Thyroid gland (tissue), 4 donors: ENCODE measurements at regions not wholly inside any gene's neighbourhood (a gene's known extent, or its start where the extent isn't known, plus 50 kb on each side); places are given as distances from the start of the nearest gene placed in this dataset.

Experiments used
- DNase-seq, 2 donors: peaks; one replicate each; pipeline ENCODE4 v3.0.0-alpha.2; 2019
- H3K27ac ChIP-seq, 3 donors: fragments of 200-600 bp; sonication (generic); 1 replicate in 2 of 3; 2 replicates in 1 of 3; pipeline ENCODE4 v1.5.1; 2016 to 2019; ENCODE audit warnings: mild to moderate bottlenecking in 1 of 3, moderate library complexity in 1 of 3
- H3K27me3 ChIP-seq: fragments of 200-600 bp; sonication (generic); one replicate; pipeline ENCODE4 v1.5.1; 2019
- H3K36me3 ChIP-seq, 2 donors: fragments of 200-600 bp; sonication (generic); one replicate each; pipeline ENCODE4 v1.5.1; 2016 to 2019
- H3K4me1 ChIP-seq, 2 donors: fragments of 200-600 bp; sonication (generic); one replicate each; pipeline ENCODE4 v1.5.1; 2017 to 2019
- H3K4me3 ChIP-seq, 3 donors: fragments of 200-600 bp; sonication (generic); replicated peaks in 1 of 3; 1 replicate in 2 of 3; 2 replicates in 1 of 3; pipeline ENCODE4 v1.5.1; 2016; ENCODE audit warnings: mild to moderate bottlenecking in 1 of 3
- H3K9me3 ChIP-seq: fragments of 200-600 bp; sonication (generic); one replicate; pipeline ENCODE4 v1.5.1; 2017
- CTCF ChIP-seq, 6 experiments: fragments of 200-600 bp in 3 of 6; fragments of 450-650 bp in 3 of 6; sonication (generic) in 3 of 6; IDR thresholded peaks; one replicate each; pipeline ENCODE4 v1.5.1; 2016 to 2019; ENCODE audit warnings: antibody characterized with exemption in 6 of 6, mild to moderate bottlenecking in 2 of 6, inconsistent platforms in 1 of 6, moderate library complexity in 1 of 6
- POLR2A ChIP-seq, 2 donors: fragments of 450-650 bp; IDR thresholded peaks; one replicate each; pipeline ENCODE4 v1.6.1; 2017; ENCODE audit warnings: antibody characterized with exemption in 2 of 2, mild to moderate bottlenecking in 2 of 2, moderate library complexity in 1 of 2
- WGBS, 2 donors: methylation state at CpG; one replicate each; pipeline ENCODE4 v1.1.5; 2017; 5-methylcytosine and 5-hydroxymethylcytosine counted together
- intact Hi-C: fragments of 100-400 bp; cut with DNase I; formaldehyde crosslinking; loops from one replicate; pipeline ENCODE4 v1.15.1; 2023

DNA sequence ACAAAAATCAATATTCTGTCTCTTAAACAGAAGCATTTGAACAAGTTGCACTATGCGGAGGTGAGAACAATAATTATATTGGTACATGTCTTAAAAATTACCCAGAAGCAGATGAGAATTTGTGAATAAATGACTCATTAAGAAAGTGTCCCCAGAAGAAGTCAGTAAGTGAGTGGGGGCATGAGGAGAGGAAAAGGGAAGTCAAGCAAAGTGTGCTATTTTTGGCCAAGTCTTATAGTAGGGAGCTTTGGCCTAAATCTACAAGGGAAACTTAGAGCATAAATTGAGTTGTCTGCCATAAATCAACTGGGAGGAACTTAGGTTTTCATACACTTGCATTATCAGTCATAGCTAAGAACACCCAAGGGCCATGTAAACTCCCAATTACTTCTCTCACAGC lies 86.9 kb upstream of the SATB1 start:
- Histone ChIP-seq H3K4me3 (no peak overlapping the region), H3K36me3 (no peaks in the 10 kb centered on the region), H3K9me3 (no peaks in the 10 kb centered on the region), H3K27me3 (no peaks in the 10 kb centered on the region), H3K27ac (no peak overlapping the region), H3K4me1 (no peaks in the 10 kb centered on the region)
- WGBS, 2 donors = 89 to 100% methylated on average over 1 of the region's 1 CpG
- intact Hi-C loops = no loop called here
- TF ChIP-seq POLR2A (IDR thresholded peaks at IDR 0.05) (no peak), CTCF (IDR thresholded peaks at IDR 0.05) (no peak)
- no peak for DNase-seq

DNA sequence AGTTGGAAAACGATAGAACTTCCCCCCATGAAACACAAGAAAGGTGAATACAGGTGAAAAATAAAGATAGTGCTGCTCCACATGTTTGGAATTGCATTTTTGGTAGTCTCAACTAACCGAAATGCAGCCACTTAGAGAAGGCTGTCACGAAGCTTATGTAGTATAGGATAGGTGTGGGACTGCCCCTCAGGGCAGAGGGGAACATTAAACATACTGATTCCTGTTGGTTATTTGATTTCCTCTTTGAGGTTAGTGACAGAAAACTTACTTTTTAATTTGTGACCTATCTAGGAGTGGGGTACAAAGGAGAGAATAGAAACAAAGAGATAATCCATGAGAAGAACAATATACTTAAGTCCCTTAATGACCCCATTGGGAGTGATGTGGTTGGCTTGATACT lies 85.8 kb upstream of the SATB1 start:
- WGBS, 2 donors = 82 to 86% methylated on average over 3 of the region's 3 CpGs

DNA sequence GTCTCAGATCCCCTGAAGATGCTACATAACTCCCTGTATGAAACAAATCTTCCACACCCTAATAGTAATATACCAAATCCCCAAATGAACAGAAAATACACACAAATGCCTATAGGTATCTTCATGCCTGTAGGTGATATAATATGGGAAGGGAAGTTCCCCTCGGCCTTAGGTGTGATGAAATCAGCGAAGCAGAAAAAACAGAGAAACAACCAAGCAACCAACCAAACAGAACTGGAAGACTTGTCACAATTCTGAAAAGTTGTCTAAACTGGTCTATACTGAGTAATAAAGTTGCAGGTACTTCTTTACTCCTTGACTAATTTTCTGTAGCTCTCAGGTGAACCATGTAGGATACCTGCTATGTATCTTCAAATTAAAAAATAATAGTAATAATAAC lies 82.2 kb upstream of the SATB1 start:
- H3K4me3 ChIP-seq = no peak overlapping the region
- TF ChIP-seq POLR2A (IDR thresholded peaks at IDR 0.05) (no peak), CTCF (IDR thresholded peaks at IDR 0.05) (no peak)
- intact Hi-C loops = no loop called here
- no peaks in the 10 kb centered on the region for H3K36me3 ChIP-seq
- no peaks in the 10 kb centered on the region for H3K27me3 ChIP-seq
- no peak for DNase-seq
- H3K4me1 ChIP-seq = no peaks in the 10 kb centered on the region
- no peak overlapping the region for H3K27ac ChIP-seq
- no peaks in the 10 kb centered on the region for H3K9me3 ChIP-seq
- WGBS, 2 donors = 70 to 74% methylated on average over 2 of the region's 2 CpGs

More for the DNA sequence above, 85.8 kb upstream of the SATB1 start:
- H3K4me1 ChIP-seq = no peaks in the 10 kb centered on the region
- no peaks in the 10 kb centered on the region for H3K27me3 ChIP-seq
- H3K4me3 ChIP-seq = no peak overlapping the region
- H3K27ac ChIP-seq = no peak overlapping the region
- H3K9me3 ChIP-seq = no peaks in the 10 kb centered on the region
- intact Hi-C loops = no loop called here
- DNase-seq = no peak
- no peaks in the 10 kb centered on the region for H3K36me3 ChIP-seq
- no peak for TF ChIP-seq POLR2A (IDR thresholded peaks at IDR 0.05)
- no peak for TF ChIP-seq CTCF (IDR thresholded peaks at IDR 0.05)

- no peaks in the 10 kb centered on the region for H3K9me3 ChIP-seq
- intact Hi-C loops = no loop called here
- no peaks in the 10 kb centered on the region for H3K4me1 ChIP-seq
Measured at GRCh38 chr3:18505056-18505455, 79.9 kb upstream of the SATB1 start.

More at GRCh38 chr3:18505056-18505455, 79.9 kb upstream of the SATB1 start:
- no peaks in the 10 kb centered on the region for H3K36me3 ChIP-seq
- no peak overlapping the region for H3K27ac ChIP-seq
- H3K27me3 ChIP-seq = no peaks in the 10 kb centered on the region
- DNase-seq = no peak
- no peak for TF ChIP-seq CTCF (IDR thresholded peaks at IDR 0.05)
- TF ChIP-seq POLR2A (IDR thresholded peaks at IDR 0.05) = no peak
- H3K4me3 ChIP-seq = no peak overlapping the region
